Activated T-cell treated with anti-CD3 and anti-CD28 coated beads for 1 hour (primary cell): ENCODE measurements at regions not wholly inside any gene's neighbourhood (a gene's known extent, or its start where the extent isn't known, plus 50 kb on each side); places are given as distances from the start of the nearest gene placed in this dataset.
"Not testable (repeated sequence)": the region's sequence is repeated elsewhere in the genome, so short reads cannot be mapped to it uniquely, and the experiment has no call there.

ENCODE experiments used
- DNase-seq: peaks from one replicate; pipeline ENCODE4 v3.0.0-alpha.2; 2020; ENCODE audit warnings: low read depth

DNA sequence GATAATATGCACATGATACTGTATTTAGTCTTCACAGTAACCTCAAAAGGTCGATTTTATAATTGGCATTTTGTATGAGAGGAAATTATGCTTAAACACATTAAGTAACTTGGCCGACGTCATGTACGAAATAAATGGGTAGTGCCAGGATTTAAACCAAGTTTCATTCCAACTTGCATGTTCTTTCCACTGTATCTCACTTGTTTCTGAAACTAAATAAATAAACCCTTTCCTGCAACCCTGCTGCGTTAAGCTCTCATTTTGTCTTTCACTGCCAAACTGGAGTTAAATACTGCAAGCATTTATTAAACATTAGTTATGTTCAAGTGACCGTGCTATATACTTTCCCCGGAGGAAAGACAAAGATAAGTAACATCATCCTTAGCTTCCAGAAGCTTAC, 293.9 kb upstream of the PRKD1 start:
- no peak for DNase-seq

DNA sequence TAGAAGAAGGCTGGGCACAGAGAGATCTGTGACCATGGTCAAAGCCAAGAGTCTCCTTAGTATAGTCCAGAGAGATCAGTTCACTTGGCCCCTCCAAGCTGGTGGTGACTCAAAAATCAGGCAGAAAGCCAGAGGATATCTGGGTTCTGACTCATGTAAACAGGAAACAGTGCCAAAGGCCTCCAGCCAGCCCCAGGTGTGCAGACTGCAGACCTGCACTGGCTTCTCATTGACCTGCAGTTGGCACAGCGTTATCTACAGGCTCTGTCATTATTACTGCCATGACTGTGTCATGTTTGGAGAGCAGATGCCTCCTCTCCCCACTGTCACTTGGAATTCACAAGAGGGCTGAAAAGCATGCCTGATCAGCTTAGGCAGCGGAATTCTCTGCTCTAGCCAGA, 295.7 kb upstream of the PRKD1 start:
- DNase-seq = no peak

DNA sequence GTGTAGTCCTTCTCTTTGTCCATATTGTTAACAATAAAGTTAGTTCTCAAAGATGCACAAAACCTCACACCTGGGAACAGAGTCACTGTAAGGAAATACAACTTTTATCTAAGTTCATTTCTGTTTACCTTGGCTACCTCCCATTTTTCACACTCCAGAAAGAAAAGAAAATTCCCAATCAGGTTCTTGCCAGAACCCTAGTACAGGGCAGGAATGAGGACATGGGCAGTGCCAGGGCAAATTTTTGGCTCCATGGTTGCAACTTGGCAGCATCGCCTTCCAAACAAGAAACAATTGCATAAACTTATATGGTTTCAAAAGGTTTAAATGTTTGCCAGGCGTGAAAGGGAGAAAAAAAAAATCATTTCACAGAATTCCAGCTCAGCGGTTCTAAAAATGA, 296.3 kb upstream of the PRKD1 start:
- no peak for DNase-seq

DNA sequence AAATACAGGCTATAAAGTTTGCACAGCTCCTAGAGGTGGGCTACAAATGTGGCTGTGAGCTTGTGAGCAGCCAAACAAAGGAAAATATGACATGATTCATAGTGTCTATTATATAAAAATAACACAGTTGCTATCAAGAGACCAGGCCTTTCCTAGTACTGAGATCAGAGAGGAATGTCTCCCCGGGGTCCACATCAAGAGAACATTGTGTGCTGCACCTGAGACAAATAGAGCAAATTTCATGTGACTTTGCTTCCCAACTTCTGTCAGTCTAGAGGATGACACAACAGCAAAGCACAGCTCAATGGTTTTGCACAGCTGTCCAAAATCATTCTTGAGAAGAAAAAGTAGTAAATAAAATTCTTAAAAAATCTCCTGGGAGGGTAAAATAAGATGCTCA, 297.5 kb upstream of the PRKD1 start:
- no peak for DNase-seq

DNA sequence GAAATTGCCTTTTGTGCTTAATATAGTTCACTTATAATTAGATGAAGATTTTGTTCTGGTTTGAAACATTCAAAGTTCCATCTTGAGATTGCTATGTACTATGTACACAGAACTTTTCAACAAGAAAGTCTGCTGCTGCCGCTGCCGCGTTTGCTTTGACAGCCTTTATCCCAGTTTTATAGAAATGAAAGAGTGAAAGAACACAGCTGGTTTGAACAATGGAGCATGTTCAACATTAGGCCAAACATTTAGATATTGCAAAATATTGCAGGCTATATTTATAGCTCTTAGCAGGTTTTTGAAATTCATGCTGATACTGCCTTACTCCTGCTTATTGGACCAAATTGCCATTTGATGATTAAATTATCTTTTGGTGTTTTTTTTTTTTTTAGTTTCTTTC, 299.8 kb upstream of the PRKD1 start:
- DNase-seq = no peak

DNA sequence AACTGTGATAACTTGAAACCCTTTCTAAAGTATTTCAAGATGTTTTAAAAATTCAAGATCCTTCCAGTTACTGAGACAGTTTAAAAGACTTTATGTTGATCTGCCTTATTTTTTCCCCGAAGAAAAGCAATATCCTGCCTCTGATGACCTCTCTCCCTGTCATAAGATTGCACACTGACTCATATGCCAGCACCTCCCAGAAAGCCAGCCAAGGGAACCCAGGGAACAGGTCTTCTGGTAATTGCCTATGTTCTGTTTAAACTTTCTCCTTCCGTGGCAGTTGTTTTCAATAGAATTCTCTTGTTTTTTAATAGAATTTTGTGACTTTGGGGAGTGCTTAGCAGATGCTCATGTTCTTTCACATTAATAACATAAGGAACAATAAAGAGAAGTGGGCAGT, 300.2 kb upstream of the PRKD1 start:
- DNase-seq = no peak

DNA sequence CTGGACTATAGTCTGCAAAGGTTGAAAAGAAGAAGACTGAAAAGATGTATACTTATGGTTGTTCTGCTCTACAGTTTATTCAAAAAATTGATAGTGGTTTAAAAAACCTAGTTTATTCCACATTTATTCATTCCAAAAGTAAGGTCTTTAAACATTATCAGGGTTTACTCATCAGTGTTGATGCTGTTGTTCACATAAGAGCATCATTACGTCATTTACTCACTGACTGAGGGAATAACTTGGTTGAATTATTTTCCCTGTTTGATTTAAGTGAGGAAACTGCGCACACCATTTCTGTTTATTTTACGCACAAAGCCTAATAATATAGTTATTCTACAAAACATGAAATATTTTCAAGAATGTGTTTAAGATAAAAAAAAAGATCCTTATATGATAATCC, 303.1 kb upstream of the PRKD1 start:
- no peak for DNase-seq

DNA sequence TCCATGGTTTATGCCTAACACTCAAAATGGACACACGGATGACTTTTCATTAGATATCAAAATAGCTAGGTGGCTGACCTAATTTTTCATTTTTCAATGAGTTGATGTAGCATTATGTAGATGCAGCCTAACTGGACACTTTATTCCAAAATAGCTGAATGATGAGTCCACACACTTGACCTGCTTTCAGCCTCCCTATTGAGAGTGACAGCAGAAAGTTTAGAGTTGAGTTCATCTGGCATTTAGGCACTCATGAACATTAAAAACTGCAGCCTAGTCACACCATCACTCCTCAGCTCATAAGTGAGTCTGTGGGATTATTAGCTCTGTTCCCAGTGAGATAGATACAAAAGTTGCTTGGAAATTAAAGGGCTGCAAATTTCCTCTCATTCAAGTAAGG, 307.3 kb upstream of the PRKD1 start:
- DNase-seq = no peak

DNA sequence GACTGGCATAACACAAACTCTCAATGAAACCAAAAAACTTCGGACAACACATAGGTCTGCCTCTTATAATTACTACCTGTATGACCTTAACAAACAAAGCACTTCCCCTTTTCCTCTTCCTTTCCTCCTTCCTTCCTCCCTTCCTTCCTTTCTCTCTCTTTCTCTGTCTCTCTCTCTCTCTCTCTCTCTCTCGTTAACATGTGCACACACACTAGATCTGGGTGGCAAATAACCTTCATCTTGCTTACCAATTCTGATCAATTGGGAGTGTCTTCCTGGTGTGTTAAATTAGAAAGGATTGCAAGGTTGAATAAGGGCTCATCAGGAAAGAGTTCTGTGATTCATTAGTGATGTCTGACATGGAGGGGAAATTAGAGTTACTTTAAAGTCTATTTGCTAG, 307.8 kb upstream of the PRKD1 start:
- no peak for DNase-seq

DNA sequence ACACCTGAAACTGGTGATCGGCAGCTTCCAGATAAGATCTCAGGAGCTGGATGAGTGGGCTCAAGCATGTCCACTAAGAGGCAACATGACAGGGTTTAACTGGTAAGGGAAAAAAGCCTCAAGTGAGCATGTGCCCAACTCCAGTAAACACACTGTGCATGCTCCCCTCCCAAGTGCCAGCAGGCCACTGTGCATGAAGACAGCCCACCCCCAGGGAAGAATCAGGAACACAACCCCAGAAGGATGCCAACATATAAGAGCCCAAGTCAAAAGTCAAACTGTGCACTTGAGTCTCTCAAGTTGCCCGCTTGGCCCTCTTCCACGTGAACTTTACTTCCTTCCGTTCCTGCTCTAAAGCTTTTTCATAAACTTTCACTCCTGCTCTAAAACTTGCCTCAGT, 311.3 kb upstream of the PRKD1 start:
- DNase-seq = no peak

DNA sequence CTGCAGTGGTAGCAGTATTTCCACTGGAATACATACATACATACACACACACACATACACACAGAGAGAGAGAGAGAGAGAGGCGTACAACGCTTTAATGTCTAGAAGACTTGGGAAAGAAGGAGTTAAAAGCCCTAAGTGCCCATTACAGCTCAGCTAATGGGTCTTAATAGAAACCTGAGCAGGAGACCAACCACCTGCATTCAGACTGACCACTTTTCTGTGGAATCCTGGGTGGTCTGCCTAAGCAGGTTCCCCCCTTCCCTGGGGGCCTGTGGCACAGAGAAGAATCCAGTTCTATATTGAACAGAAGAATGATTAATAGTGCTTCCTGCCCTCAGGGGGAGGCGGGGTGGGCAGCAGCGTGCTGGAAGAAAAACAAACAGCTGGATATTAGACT, 312.4 kb upstream of the PRKD1 start:
- no peak for DNase-seq

DNA sequence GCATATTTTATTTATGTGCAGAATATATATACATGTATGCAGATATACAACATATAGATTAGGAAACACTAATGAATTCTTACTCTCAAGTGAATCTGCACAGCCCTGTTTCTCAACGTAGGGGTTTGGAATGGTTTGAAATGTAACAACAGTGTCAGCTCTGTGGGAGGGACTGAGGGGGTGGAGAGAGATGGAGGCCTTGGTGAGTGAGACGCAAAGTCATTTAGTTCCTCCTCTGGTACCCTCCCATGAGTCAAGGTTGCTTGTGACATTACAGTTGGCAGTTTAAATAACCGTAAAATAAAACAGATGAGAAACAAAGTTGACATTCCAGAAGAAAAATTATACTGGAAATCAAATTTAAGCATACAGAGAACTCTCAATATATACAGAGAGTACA, 313.0 kb upstream of the PRKD1 start:
- no peak for DNase-seq

DNA sequence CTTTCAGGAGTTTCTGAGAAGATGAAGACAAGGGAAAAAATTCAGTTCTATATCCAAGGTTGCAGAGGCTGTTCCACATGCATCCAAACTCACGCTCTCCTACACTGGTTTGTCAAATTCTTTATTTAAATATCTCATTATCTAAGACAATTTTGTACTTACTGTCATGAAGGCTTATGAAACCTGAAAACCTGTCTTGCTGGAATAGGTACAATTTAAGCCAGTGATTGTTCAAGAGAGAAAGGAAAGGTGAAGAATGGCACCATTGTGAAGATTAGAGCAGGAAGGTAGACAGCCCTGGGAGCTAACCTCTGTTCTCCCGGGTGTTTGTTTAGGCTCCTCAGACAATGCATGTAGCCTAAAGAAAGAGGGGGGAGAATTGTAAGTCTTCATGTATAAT, 315.1 kb upstream of the PRKD1 start:
- no peak for DNase-seq

DNA sequence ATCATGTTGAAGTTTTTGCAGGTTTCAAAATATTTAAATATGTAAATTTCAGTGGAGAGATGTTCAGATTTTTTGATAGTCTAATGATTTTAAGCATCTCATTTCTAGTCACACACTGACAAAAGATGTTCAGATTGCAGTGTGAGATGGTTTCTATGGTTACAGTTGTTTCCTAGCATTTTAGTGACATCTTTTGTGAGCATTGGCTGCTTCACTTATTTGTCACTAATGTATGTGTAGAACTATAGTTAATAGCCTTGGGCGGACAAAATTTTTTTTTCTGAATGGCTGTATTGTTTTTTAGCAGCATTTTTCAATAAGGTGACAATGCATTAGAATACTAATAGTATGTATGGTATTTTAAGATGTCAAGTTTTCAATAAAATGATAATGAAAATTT, 315.6 kb upstream of the PRKD1 start:
- no peak for DNase-seq

DNA sequence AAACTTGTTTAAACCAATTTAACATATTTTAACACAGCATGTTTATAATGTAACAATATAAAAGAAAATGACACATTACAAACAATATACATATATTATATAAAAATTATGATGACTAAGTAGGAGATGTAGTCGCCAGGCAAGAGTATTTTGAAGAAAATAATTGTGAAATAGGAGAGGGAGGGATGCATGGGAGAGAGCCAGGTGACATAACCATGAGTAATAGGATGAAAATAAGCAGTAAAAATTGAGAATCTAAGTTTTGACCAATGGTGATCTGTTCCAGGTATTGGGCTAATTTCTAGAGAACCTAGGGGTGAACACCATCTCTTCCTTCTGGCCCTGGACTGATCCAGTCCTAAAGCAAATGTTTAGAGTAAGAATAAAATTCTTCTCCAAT, 315.2 kb upstream of the G2E3 start:
- no peak for DNase-seq

DNA sequence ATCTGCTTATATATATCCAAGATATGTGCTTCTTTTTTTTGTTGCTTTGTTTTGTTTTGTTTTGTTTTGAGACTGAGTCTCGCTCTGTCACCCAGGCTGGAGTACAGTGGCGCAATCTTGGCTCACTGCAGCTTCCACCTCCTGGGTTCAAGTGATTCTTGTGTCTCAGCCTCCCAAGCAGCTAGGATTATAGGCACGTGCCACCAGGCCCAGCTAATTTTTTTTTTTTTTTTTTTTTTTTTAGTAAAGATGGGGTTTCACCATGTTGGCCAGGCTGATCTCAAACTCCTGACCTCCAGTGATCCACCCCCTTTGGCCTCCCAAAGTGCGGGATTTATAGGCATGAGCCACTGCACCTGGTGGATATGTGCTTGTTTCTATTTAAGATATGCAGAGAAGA, 314.6 kb upstream of the G2E3 start:
- not testable (repeated sequence) for DNase-seq

DNA sequence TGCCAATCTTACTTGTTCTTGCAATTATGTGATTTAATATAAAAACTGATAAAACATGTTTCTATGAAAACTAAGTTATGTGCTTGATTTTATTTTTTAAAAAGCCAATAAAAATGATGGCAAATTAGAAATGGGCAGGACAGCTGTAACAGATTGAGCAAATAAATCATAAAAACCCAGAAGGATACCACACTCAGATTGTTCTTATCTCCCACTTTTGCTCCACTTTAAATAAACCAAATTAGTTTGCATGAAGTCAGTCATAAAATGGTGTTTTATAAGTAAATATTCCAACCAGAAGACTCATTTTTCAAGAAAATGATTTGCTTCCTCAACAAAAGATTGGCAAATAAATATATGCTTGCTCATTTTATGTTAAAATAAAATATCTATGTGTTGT, 307.9 kb upstream of the G2E3 start:
- no peak for DNase-seq

DNA sequence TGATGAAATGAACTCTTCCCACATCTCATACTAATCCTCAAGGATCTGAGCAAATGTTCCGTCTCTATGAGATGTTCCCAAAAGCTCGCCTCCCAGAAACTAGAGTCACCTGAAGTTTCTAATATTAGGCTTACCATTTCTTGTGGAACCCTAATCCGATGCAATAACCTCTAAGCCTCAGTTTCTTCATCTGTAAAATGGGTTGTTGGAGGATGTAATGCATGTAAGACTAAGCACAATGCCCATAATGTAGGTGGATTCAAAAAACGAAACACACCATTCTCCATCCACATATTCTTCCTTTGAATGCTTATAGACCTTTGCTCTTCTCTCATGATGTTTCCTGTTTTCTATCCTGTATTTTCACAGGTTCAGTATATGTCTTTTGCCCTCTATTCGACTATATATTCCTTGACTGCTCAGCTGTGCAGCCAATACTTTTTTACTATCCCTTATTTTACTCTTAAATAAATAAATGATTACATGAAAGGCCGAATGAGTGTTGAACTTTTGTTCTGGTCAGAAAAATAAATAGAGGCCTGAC, 307.3 kb upstream of the G2E3 start:
- no peak for DNase-seq

DNA sequence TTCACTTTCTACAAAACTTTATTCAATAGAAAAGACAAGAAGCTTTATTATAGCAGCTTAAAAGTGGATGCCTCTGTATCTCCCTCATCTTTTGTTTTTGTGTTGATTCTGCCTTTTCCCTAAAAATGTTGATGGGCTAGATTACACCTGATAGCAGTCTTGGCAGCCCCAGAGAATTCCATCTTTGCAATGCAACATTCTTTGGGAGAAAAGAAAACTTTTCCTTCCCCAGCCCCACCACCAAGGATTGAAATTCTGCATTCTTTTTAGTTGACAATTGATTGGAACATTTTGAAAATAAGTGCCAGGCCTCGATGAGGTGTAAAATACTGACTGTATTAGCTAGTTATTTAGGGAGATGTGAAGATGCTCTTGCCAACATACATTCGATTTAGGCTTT, 306.8 kb upstream of the G2E3 start:
- DNase-seq = no peak

DNA sequence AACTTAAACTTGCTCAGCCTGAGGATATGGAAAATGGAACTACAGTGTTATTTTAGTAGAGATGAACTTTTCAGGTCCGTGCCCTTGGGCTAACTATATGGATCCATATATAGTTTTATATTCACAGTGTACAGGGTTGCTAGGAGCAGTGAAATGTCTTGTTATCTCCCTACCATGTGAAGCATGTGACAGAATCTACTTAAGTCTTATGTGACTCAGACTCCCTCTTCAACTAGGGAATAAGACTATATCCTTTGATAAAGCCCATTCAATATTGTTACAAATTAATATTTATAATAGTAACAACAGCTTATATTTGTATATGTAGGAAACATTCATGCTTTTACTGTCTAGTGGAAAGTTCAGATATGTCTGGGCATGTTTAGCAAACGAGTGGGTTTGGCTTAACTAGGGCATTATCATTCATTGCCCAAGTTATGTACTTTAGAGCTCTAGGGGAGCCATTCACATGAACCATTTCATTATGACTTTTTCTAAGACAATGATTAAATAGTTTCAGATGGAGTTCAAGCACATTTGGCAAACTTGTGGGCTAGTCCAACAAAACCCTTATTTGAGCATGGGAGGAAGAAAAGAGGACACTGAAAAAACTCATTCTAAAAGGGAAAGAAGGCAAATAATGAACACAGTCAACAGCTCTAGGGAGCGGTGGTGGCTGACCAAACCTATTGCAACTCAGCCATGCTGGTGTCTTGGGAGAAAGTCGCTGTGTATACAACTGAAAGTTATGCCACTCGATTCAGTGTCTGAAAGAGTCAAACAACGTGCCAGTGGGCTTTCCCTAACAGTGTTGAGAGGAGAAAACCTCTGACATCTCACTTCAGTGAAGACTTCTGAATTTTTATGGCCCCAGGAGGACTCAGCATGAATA, 305.9 kb upstream of the G2E3 start:
- no peak for DNase-seq

DNA sequence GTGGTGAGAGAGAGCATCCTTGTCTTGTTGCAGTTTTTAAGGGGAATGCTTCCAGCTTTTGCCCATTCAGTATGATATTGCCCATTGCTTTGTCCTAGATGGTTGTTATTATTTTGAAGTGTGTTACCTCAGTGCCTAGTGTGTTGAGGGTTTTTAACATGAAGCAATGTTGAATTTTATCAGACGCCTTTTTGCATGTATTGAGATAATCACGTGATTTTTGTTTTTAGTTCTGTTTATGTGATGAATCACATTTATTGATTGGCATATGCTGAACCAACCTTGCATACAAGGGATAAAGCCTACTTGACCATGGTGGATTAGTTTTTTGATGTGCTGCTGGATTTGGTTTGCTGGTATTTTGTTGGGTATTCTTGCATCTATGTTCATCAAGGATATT, 302.3 kb upstream of the G2E3 start:
- DNase-seq = no peak

DNA sequence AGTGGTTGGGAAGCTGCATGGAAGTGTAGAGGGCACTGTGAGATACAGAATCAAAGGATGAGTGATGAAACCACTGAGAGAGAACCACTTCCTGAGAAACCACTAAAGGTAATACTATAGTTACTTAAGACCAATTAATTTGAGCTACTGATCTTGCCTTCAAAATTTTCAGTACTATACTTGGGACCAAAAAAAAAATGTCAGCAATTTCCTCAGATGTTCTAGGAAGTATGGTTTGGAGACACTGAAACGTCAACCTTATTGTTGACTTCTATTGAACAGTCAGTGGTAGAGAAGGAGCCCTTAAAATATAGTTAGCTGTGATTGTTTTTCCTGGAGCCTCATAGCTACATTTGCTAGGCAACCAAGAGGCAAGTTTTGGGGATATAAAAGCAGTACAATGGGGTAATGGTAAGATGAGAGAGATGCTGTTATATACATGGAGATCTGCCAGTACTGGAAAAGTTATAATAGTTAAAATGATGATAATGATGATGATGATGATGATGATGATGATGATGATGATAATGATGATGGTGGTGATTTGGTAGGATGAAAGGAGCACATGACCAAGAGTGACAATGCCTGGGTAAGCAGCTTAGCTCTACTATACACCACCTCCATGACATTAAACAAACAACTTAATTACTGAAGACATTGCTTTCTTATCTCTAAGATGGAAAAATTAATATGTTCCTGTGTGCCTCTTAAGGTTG, 300.9 kb upstream of the G2E3 start:
- DNase-seq = no peak

DNA sequence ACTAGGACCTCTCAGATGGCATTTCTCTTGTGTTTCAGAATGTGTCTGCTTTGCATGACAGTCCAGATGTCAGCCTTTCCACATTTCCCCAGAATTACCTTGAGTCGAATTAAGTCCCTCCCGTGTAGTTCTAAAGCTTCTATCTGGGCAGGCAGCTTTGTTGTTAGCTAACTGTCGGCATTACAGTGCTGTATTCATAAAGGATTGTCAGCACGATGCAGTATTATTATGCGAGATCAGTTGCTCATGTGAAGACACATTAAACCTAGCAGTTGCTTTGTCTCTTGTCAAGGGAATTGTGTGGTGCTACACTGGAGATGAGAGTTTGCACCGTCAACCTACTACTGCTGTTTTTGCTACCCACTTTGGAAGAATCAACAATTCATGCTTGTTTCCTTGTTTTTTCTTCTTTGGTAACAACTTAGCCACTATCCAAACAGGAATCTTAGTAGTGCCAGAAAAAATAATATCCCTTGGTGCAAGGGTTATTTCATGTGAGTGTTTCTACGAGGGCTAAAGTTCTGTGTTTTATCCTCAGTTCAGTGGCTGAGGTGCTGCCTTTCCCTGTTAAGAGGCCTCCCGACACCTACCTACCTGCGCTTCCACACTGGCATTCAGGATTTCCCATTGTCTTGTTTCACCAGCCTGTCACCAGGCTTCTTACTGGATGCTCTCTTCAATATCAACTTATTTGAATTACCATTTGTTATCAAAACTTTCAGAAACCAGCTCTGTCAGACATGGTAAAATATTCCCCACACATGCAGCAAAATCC, 297.9 kb upstream of the G2E3 start:
- DNase-seq = no peak
